Mesendoderm (in vitro differentiated cells): ENCODE measurements at regions not wholly inside any gene's neighbourhood (a gene's known extent, or its start where the extent isn't known, plus 50 kb on each side); places are given as distances from the start of the nearest gene placed in this dataset.
A peak's percentile ranks its signal among the peaks of the same experiment; 100 is the strongest.
"Not testable (repeated sequence)": the region's sequence is repeated elsewhere in the genome, so short reads cannot be mapped to it uniquely, and the experiment has no call there.

Source experiments
- DNase-seq: peaks from one replicate; pipeline ENCODE4 v3.0.0; 2013
- H2AK5ac ChIP-seq: 2 replicates; pipeline ENCODE4 v1.6.1; 2013; ENCODE audit warnings: low read length, inconsistent platforms
- H2BK120ac ChIP-seq: 2 replicates; pipeline ENCODE4 v1.6.1; 2013; ENCODE audit warnings: low read depth, mild to moderate bottlenecking, low read length, moderate library complexity, mixed read lengths
- H2BK15ac ChIP-seq: replicated peaks from 2 replicates; pipeline ENCODE4 v1.6.1; 2013; ENCODE audit warnings: low read depth, mild to moderate bottlenecking, moderate library complexity
- H2BK5ac ChIP-seq: 2 replicates; pipeline ENCODE4 v1.6.1; 2013; ENCODE audit warnings: low read length, inconsistent platforms
- H3K18ac ChIP-seq: 2 replicates; pipeline ENCODE4 v1.6.1; 2013; ENCODE audit warnings: mild to moderate bottlenecking, low read length, mixed read lengths
- H3K23ac ChIP-seq: one replicate; pipeline ENCODE4 v1.6.1; 2013; ENCODE audit warnings: low read length
- H3K27ac ChIP-seq: 2 replicates; pipeline ENCODE4 v1.5.1; 2013; ENCODE audit warnings: low read depth, mild to moderate bottlenecking, inconsistent platforms, low read length, moderate library complexity
- H3K27me3 ChIP-seq: 2 replicates; pipeline ENCODE4 v1.6.1; 2013; ENCODE audit warnings: low read length, control low read depth, mild to moderate bottlenecking, inconsistent platforms; ENCODE audit not compliant: insufficient read depth, poor library complexity
- H3K36me3 ChIP-seq: 2 replicates; pipeline ENCODE4 v1.6.1; 2013; ENCODE audit warnings: low read length, inconsistent platforms; ENCODE audit not compliant: control insufficient read depth, insufficient read depth
- H3K4ac ChIP-seq: one replicate; pipeline ENCODE4 v1.6.1; 2013; ENCODE audit warnings: low read depth, mild to moderate bottlenecking, low read length, moderate library complexity
- H3K4me1 ChIP-seq: 2 replicates; pipeline ENCODE4 v1.6.1; 2013; ENCODE audit warnings: low read depth, low read length, inconsistent platforms; ENCODE audit not compliant: control insufficient read depth
- H3K4me2 ChIP-seq: 2 replicates; pipeline ENCODE4 v1.6.1; 2013; ENCODE audit warnings: low read length
- H3K4me3 ChIP-seq: 2 replicates; pipeline ENCODE4 v1.5.1; 2013; ENCODE audit warnings: mild to moderate bottlenecking, low read length
- H3K56ac ChIP-seq: one replicate; pipeline ENCODE4 v1.6.1; 2013; ENCODE audit warnings: low read length
- H3K79me1 ChIP-seq: 2 replicates; pipeline ENCODE4 v1.6.1; 2013; ENCODE audit warnings: low read length, inconsistent platforms
- H3K79me2 ChIP-seq: 2 replicates; pipeline ENCODE4 v1.6.1; 2013; ENCODE audit warnings: mild to moderate bottlenecking, low read length; ENCODE audit not compliant: control insufficient read depth, insufficient read depth
- H3K9ac ChIP-seq: 2 replicates; pipeline ENCODE4 v1.6.1; 2013; ENCODE audit warnings: low read length, inconsistent platforms
- H4K5ac ChIP-seq: one replicate; pipeline ENCODE4 v1.6.1; 2013; ENCODE audit warnings: low read length
- H4K8ac ChIP-seq: one replicate; pipeline ENCODE4 v1.6.1; 2013; ENCODE audit warnings: low read depth, mild to moderate bottlenecking, control low read depth, low read length, moderate library complexity
- WGBS: extraction: QIAGEN DNeasy Blood & Tissue Kit; methylation state at CpG from one replicate; pipeline ENCODE4 v1.1.7; 2013; ENCODE audit warnings: low lambda C conversion rate, missing lambda C conversion rate; ENCODE audit not compliant: insufficient coverage; ENCODE audit errors: extremely low coverage; 5-methylcytosine and 5-hydroxymethylcytosine counted together

GRCh38 chr16:47904691-47905090, 251.1 kb downstream of the ABCC12 start:
- H3K27me3 ChIP-seq = no peaks in the 10 kb centered on the region
- DNase-seq = no peak
- H2AK5ac ChIP-seq = no peak overlapping the region

GRCh38 chr16:47903470-47903869, 252.3 kb downstream of the ABCC12 start:
- DNase-seq = no peak
- H2BK15ac ChIP-seq = no peak overlapping the region

More at GRCh38 chr16:47904691-47905090, 251.1 kb downstream of the ABCC12 start:
- Histone ChIP-seq H3K18ac (no peak overlapping the region), H3K4me2 (no peak overlapping the region), H3K27ac (no peak overlapping the region), H3K4ac (no peak overlapping the region), H3K56ac (peak overlapping the region; percentile 52), H3K9ac (no peak overlapping the region), H2BK120ac (no peak overlapping the region), H3K4me1 (peaks cover 2% of the 10 kb centered on the region), H3K79me2 (no peaks in the 10 kb centered on the region), H2BK15ac (no peak overlapping the region), H3K36me3 (no peaks in the 10 kb centered on the region), H2BK5ac (peak overlapping the region; percentile 27), H3K23ac (no peak overlapping the region), H3K4me3 (no peak overlapping the region), H4K5ac (no peak overlapping the region), H3K79me1 (no peaks in the 10 kb centered on the region), H4K8ac (no peak overlapping the region)
- WGBS = no CpG with 5 or more reads among the region's 6 CpGs

GRCh38 chr16:47897105-47897504, 258.7 kb downstream of the ABCC12 start:
- not testable (repeated sequence) for H3K79me1 ChIP-seq, H3K4ac ChIP-seq, H2BK15ac ChIP-seq, H3K18ac ChIP-seq, H3K4me1 ChIP-seq, H2BK5ac ChIP-seq, H3K36me3 ChIP-seq, H3K9ac ChIP-seq, H4K8ac ChIP-seq, H3K27ac ChIP-seq, DNase-seq, H2AK5ac ChIP-seq, H2BK120ac ChIP-seq, H3K27me3 ChIP-seq, H3K4me3 ChIP-seq, H3K23ac ChIP-seq, H4K5ac ChIP-seq, H3K4me2 ChIP-seq, H3K79me2 ChIP-seq
- WGBS = no CpG with 5 or more reads among the region's 5 CpGs
- H3K56ac ChIP-seq = peak overlapping the region; percentile 25

More at GRCh38 chr16:47903470-47903869, 252.3 kb downstream of the ABCC12 start:
- Histone ChIP-seq H3K27ac (no peak overlapping the region), H3K4me3 (no peak overlapping the region), H4K5ac (no peak overlapping the region), H3K23ac (no peak overlapping the region), H3K79me2 (no peaks in the 10 kb centered on the region), H3K4me1 (peaks cover 2% of the 10 kb centered on the region), H2AK5ac (no peak overlapping the region), H3K18ac (no peak overlapping the region), H3K56ac (peak overlapping the region; percentile 62), H4K8ac (no peak overlapping the region), H2BK5ac (no peak overlapping the region), H3K4ac (no peak overlapping the region), H3K27me3 (no peaks in the 10 kb centered on the region), H2BK120ac (no peak overlapping the region), H3K79me1 (no peaks in the 10 kb centered on the region), H3K4me2 (no peak overlapping the region), H3K36me3 (no peaks in the 10 kb centered on the region), H3K9ac (no peak overlapping the region)
- WGBS = no CpG with 5 or more reads among the region's 10 CpGs

- no peak for DNase-seq
- Histone ChIP-seq H3K36me3 (no peaks in the 10 kb centered on the region), H2BK15ac (no peak overlapping the region), H3K23ac (no peak overlapping the region), H3K4me1 (no peaks in the 10 kb centered on the region), H2AK5ac (no peak overlapping the region), H3K9ac (no peak overlapping the region), H3K18ac (no peak overlapping the region), H2BK5ac (no peak overlapping the region), H3K79me2 (no peaks in the 10 kb centered on the region), H3K4me2 (no peak overlapping the region), H2BK120ac (no peak overlapping the region), H3K79me1 (no peaks in the 10 kb centered on the region), H3K4me3 (no peak overlapping the region), H3K27ac (no peak overlapping the region), H4K5ac (no peak overlapping the region), H3K27me3 (no peaks in the 10 kb centered on the region), H3K4ac (no peak overlapping the region), H3K56ac (no peak overlapping the region), H4K8ac (no peak overlapping the region)
- WGBS = no CpG with 5 or more reads among the region's 10 CpGs
Observed at GRCh38 chr16:47895146-47895545, 260.6 kb downstream of the ABCC12 start.

GRCh38 chr16:47892999-47893398, 262.8 kb downstream of the ABCC12 start:
- no CpG with 5 or more reads among the region's 6 CpGs for WGBS
- Histone ChIP-seq H3K36me3 (no peaks in the 10 kb centered on the region), H3K79me2 (no peaks in the 10 kb centered on the region), H3K27me3 (no peaks in the 10 kb centered on the region), H3K4ac (no peak overlapping the region), H4K8ac (no peak overlapping the region), H2BK120ac (no peak overlapping the region), H3K4me3 (no peak overlapping the region), H2AK5ac (no peak overlapping the region), H3K79me1 (no peaks in the 10 kb centered on the region), H3K4me2 (no peak overlapping the region), H3K18ac (no peak overlapping the region), H3K9ac (no peak overlapping the region), H3K27ac (no peak overlapping the region), H2BK15ac (no peak overlapping the region), H2BK5ac (no peak overlapping the region), H3K56ac (no peak overlapping the region), H3K23ac (no peak overlapping the region), H3K4me1 (peaks cover 2% of the 10 kb centered on the region), H4K5ac (no peak overlapping the region)
- DNase-seq = no peak

- H3K4ac ChIP-seq = peak overlapping the region; percentile 41
- no peaks in the 10 kb centered on the region for H3K79me2 ChIP-seq
- no peak overlapping the region for H3K4me2 ChIP-seq
- H3K79me1 ChIP-seq = no peaks in the 10 kb centered on the region
- no peak for DNase-seq
- H3K27ac ChIP-seq = peak overlapping the region; percentile 82
- H3K4me1 ChIP-seq = peaks cover 14% of the 10 kb centered on the region
- H3K27me3 ChIP-seq = no peaks in the 10 kb centered on the region
- no peaks in the 10 kb centered on the region for H3K36me3 ChIP-seq
- peak overlapping the region; percentile 82 for H3K18ac ChIP-seq
- no peak overlapping the region for H4K8ac ChIP-seq
- H3K9ac ChIP-seq = peak overlapping the region; percentile 25
- peak overlapping the region; percentile 44 for H2AK5ac ChIP-seq
- peak overlapping the region; percentile 71 for H3K56ac ChIP-seq
- H3K4me3 ChIP-seq = no peak overlapping the region
- H4K5ac ChIP-seq = no peak overlapping the region
- H2BK120ac ChIP-seq = peak overlapping the region; percentile 21
- H2BK5ac ChIP-seq = peak overlapping the region; percentile 80
- H3K23ac ChIP-seq = no peak overlapping the region
- 100% methylated on average over 3 of the region's 6 CpGs for whole genome bisulfite sequencing
- no peak overlapping the region for H2BK15ac ChIP-seq
Observed at GRCh38 chr16:47888734-47889133, 267.1 kb downstream of the ABCC12 start.
